Neural cell (in vitro differentiated cells): ENCODE measurements at regions not wholly inside any gene's neighbourhood (a gene's known extent, or its start where the extent isn't known, plus 50 kb on each side); places are given as distances from the start of the nearest gene placed in this dataset.

ENCODE experiments used
- CTCF ChIP-seq: fragments of 450-650 bp; IDR thresholded peaks from 2 replicates; pipeline ENCODE4 v1.5.1; 2014; ENCODE audit warnings: antibody characterized with exemption, mild to moderate bottlenecking, moderate library complexity; ENCODE audit not compliant: poor library complexity, severe bottlenecking
- POLR2AphosphoS5 ChIP-seq: IDR thresholded peaks from 2 replicates; pipeline ENCODE4 v1.6.1; 2012

- TF ChIP-seq CTCF: no peak
- TF ChIP-seq POLR2AphosphoS5: no peak
Observed at GRCh38 chr10:88048312-88048711, 184.9 kb downstream of the PTEN start.
